Neuron (in vitro differentiated cells): ENCODE measurements at regions not wholly inside any gene's neighbourhood (a gene's known extent, or its start where the extent isn't known, plus 50 kb on each side); places are given as distances from the start of the nearest gene placed in this dataset.

Source experiments
- H2AFZ ChIP-seq: one replicate; pipeline ENCODE4 v1.6.1; 2013; ENCODE audit warnings: low read depth, mild to moderate bottlenecking, inconsistent platforms, low read length, moderate library complexity
- H3K27me3 ChIP-seq: one replicate; pipeline ENCODE4 v1.6.1; 2013; ENCODE audit warnings: low read length; ENCODE audit not compliant: insufficient read depth
- H3K36me3 ChIP-seq: one replicate; pipeline ENCODE4 v1.6.1; 2013; ENCODE audit warnings: low read length; ENCODE audit not compliant: insufficient read depth
- H3K4me1 ChIP-seq: one replicate; pipeline ENCODE4 v1.6.1; 2013; ENCODE audit warnings: low read length; ENCODE audit not compliant: insufficient read depth
- H3K4me3 ChIP-seq: 2 replicates; pipeline ENCODE4 v1.5.1; 2013; ENCODE audit warnings: mild to moderate bottlenecking, low read length, moderate library complexity
- H3K9me3 ChIP-seq: one replicate; pipeline ENCODE4 v1.6.1; 2013; ENCODE audit warnings: low read length

DNA sequence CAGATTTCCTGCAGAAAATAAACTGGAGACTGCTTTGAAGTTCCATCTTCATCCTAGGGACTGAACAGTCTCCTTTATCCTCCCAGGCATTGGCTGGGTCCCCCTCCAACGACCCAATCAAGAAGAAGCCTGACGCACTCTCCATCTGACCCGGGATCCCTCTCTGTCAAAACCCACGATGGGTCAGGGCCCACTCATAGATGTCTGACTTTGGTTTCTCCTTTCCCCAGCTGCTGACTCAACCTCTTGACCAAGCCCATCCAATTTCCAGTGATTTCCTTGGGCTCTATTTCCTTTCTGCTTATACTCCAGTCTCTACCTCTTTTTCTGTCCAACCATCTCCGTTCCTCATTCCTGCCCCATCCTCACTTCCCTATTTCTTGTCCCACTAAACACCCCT lies 189.7 kb downstream of the MIAT start:
- Histone ChIP-seq H3K4me1 (peaks cover 5% of the 10 kb centered on the region), H3K36me3 (no peaks in the 10 kb centered on the region), H2AFZ (no peak overlapping the region), H3K9me3 (no peaks in the 10 kb centered on the region), H3K4me3 (no peak overlapping the region), H3K27me3 (no peaks in the 10 kb centered on the region)

DNA sequence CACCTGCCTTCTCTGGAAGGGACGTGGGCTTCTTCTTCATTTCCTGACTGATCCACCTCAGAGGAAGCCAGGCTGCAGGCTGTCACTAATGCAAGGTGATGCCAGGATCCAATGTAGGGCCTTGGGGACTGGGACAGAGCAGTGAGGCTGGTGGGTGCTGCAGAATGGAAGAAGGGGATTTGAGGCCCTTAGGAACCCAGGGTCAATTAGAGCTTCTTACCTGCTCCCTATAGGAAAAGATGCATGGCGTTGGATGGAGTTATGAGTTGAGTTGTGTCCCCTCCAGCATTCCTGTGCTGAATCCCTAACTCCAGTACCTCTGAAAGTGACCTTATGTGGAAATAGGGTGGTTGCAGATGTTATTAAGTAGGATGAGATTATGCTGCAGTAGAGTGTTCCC lies 190.4 kb downstream of the MIAT start:
- H3K27me3 ChIP-seq: no peaks in the 10 kb centered on the region
- H3K9me3 ChIP-seq: no peaks in the 10 kb centered on the region
- no peak overlapping the region for H2AFZ ChIP-seq
- peaks cover 4% of the 10 kb centered on the region for H3K4me1 ChIP-seq
- H3K4me3 ChIP-seq: no peak overlapping the region
- no peaks in the 10 kb centered on the region for H3K36me3 ChIP-seq

DNA sequence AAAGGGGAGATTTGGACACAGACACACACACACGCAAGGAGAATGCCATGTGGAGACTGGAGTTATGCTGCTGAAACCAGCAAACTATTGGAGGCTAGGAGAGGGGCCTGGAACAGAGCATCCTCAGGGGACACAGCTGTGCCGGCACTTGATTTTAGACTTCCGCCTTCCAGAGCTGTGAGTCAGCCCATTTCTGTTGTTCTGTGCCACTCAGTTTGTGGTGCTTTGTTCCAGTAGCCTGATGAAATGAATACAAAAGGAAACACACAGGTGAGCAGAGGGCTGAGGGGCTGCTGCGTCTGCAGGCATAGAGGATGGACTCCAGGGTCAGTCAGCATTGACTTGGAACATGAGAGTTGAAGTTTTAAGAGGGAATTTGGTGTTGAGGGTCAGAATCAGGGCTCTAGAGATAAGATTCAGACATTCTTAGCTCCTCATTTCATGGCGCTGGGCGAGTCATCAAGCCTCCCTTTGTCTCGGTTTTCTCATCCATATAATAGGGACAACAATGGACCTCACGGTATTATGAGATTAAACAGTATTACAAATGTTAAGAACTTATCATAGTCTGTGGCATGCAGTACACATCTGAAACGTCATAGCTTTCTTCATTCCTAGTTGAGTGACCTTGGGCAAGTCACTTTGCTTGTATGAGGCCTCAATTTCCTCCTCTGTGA lies 191.0 kb downstream of the MIAT start:
- no peaks in the 10 kb centered on the region for H3K9me3 ChIP-seq

GRCh38 chr22:26849575-26849974 lies 192.2 kb downstream of the MIAT start:
- no peak overlapping the region for H3K4me3 ChIP-seq
- H2AFZ ChIP-seq: no peak overlapping the region
- peaks cover 4% of the 10 kb centered on the region for H3K4me1 ChIP-seq
- H3K27me3 ChIP-seq: no peaks in the 10 kb centered on the region
- H3K9me3 ChIP-seq: no peaks in the 10 kb centered on the region
- H3K36me3 ChIP-seq: no peaks in the 10 kb centered on the region

More for the DNA sequence above, 191.0 kb downstream of the MIAT start:
- H3K27me3 ChIP-seq: no peaks in the 10 kb centered on the region
- H3K4me1 ChIP-seq: peaks cover 4% of the 10 kb centered on the region
- no peak overlapping the region for H3K4me3 ChIP-seq
- H3K36me3 ChIP-seq: no peaks in the 10 kb centered on the region
- H2AFZ ChIP-seq: no peak overlapping the region

DNA sequence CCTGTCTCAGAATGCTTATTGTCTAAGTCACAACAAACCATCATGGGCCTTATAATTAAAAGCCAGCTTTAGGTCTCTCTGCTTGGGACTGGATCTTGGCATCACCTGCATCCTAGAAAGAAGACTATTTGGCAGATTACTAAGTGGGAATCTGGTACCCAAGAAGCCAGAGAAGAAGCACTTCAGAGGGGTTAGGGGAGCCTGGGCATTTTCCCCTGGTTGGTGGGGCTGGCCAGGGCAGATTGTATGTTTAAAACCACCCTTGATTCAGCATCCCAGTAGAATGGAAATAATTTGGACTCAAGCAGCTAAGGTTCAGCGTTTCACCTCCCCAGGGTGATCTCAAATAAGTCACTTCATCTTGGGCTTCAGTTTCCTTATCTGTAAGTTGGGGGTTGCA lies 193.7 kb downstream of the MIAT start:
- Histone ChIP-seq H3K4me1 (peaks cover 4% of the 10 kb centered on the region), H3K9me3 (no peaks in the 10 kb centered on the region), H2AFZ (no peak overlapping the region), H3K36me3 (no peaks in the 10 kb centered on the region), H3K4me3 (no peak overlapping the region), H3K27me3 (no peaks in the 10 kb centered on the region)

- Histone ChIP-seq H3K27me3 (no peaks in the 10 kb centered on the region), H3K9me3 (no peaks in the 10 kb centered on the region), H2AFZ (no peak overlapping the region), H3K4me3 (no peak overlapping the region), H3K4me1 (peaks cover 4% of the 10 kb centered on the region), H3K36me3 (no peaks in the 10 kb centered on the region)
Measured at GRCh38 chr22:26852176-26852575, 194.8 kb downstream of the MIAT start.

GRCh38 chr22:26853071-26853470 lies 195.7 kb downstream of the MIAT start:
- Histone ChIP-seq H3K27me3 (no peaks in the 10 kb centered on the region), H3K36me3 (no peaks in the 10 kb centered on the region), H3K4me3 (no peak overlapping the region), H3K9me3 (no peaks in the 10 kb centered on the region), H3K4me1 (peaks cover 3% of the 10 kb centered on the region), H2AFZ (no peak overlapping the region)

- Histone ChIP-seq H3K4me1 (no peaks in the 10 kb centered on the region), H3K4me3 (no peak overlapping the region), H3K36me3 (no peaks in the 10 kb centered on the region), H2AFZ (no peak overlapping the region), H3K27me3 (no peaks in the 10 kb centered on the region), H3K9me3 (no peaks in the 10 kb centered on the region)
Measured at GRCh38 chr22:26853495-26853894, 196.1 kb downstream of the MIAT start.

GRCh38 chr22:26857169-26857568 lies 199.8 kb downstream of the MIAT start:
- Histone ChIP-seq H2AFZ (no peak overlapping the region), H3K4me3 (no peak overlapping the region), H3K27me3 (no peaks in the 10 kb centered on the region)

DNA sequence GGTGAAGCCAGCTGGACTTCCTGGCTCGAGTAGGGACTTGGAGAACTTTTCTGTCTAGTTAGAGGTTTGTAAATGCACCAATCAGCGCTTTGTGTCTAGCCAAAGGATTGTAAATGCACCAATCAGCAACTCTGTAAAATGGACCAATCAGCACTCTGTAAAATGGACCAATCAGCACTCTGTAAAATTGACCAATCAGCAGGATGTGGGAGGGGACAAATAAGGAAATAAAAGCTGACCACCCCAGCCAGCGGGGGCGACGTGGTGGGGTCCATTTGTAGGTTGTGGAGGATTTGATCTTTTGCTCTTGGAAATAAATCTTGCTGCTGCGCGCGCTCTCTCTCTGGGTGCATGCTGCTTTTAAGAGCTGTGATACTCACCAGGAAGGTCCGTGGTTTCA lies 202.9 kb downstream of the MIAT start:
- Histone ChIP-seq H3K27me3 (no peaks in the 10 kb centered on the region), H3K9me3 (no peaks in the 10 kb centered on the region), H2AFZ (no peak overlapping the region), H3K4me3 (no peak overlapping the region), H3K36me3 (no peaks in the 10 kb centered on the region), H3K4me1 (no peaks in the 10 kb centered on the region)

More at GRCh38 chr22:26857169-26857568, 199.8 kb downstream of the MIAT start:
- Histone ChIP-seq H3K4me1 (no peaks in the 10 kb centered on the region), H3K36me3 (no peaks in the 10 kb centered on the region), H3K9me3 (no peaks in the 10 kb centered on the region)

- H3K36me3 ChIP-seq: no peaks in the 10 kb centered on the region
- peaks cover 2% of the 10 kb centered on the region for H3K9me3 ChIP-seq
- no peak overlapping the region for H2AFZ ChIP-seq
- H3K27me3 ChIP-seq: no peaks in the 10 kb centered on the region
- no peaks in the 10 kb centered on the region for H3K4me1 ChIP-seq
- no peak overlapping the region for H3K4me3 ChIP-seq
Measured at GRCh38 chr22:26865021-26865420, 207.6 kb downstream of the MIAT start.

- Histone ChIP-seq H3K4me3 (no peak overlapping the region), H3K36me3 (no peaks in the 10 kb centered on the region), H3K27me3 (no peaks in the 10 kb centered on the region), H2AFZ (no peak overlapping the region), H3K9me3 (no peaks in the 10 kb centered on the region), H3K4me1 (peaks cover 13% of the 10 kb centered on the region)
Measured at GRCh38 chr22:26883393-26883792, 226.0 kb downstream of the MIAT start.

DNA sequence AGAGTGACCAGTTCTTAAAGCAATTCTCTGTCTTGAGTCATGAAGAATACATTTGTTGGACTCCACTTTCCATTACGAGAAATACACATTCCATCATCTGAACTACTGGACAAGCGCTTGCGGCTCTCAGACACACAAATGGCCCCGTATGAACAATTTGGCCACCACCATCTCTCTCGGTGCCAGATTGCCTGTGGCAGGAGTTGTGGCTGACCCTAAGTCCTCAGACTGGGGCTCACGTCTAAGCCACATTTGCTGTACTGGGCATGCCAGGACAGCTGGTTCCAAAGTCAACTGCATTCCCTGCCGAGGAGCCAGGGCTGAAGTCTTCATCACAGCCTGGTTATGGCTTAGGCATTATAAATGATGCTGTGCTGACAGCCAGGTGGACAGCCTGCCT lies 227.5 kb downstream of the MIAT start:
- Histone ChIP-seq H2AFZ (no peak overlapping the region), H3K27me3 (no peaks in the 10 kb centered on the region)

More for the DNA sequence above, 227.5 kb downstream of the MIAT start:
- no peaks in the 10 kb centered on the region for H3K9me3 ChIP-seq
- no peaks in the 10 kb centered on the region for H3K36me3 ChIP-seq
- peaks cover 13% of the 10 kb centered on the region for H3K4me1 ChIP-seq
- H3K4me3 ChIP-seq: no peak overlapping the region
